ENCODE measurements at regions not wholly inside any gene's neighbourhood (a gene's known extent, or its start where the extent isn't known, plus 50 kb on each side); places are given as distances from the start of the nearest gene placed in this dataset.

GRCh38 chr13:24050796-24051715 is 109.5 kb upstream of the SPATA13 start:
- Histone ChIP-seq H3K4me1 (ENCODE audit: control insufficient read depth in 1 of 2, insufficient read depth in 1 of 2, low read depth in 1 of 2, low read length in 1 of 2) (no peaks in the 10 kb centered on the region), H3K27me3 (peaks cover 13% of the 10 kb centered on the region), H3K27ac (no peak overlapping the region), H3K36me3 (no peaks in the 10 kb centered on the region), H3K4me3 (ENCODE audit: low read depth in 1 of 2, low read length in 1 of 2) (no peak overlapping the region), H3K9me3 (no peaks in the 10 kb centered on the region)
- no peak for TF ChIP-seq CTCF (IDR thresholded peaks at IDR 0.05)

- Histone ChIP-seq H3K4me3 (ENCODE audit: low read depth in 1 of 2, low read length in 1 of 2) (no peak overlapping the region), H3K9me3 (no peaks in the 10 kb centered on the region), H3K4me1 (ENCODE audit: control insufficient read depth in 1 of 2, insufficient read depth in 1 of 2, low read depth in 1 of 2, low read length in 1 of 2) (no peaks in the 10 kb centered on the region)
These were observed 107.7 kb upstream of the SPATA13 start for GRCh38 chr13:24052547-24053518.

GRCh38 chr13:24053519-24054251 is 106.8 kb upstream of the SPATA13 start:
- Histone ChIP-seq H3K27me3 (peaks cover 13% of the 10 kb centered on the region), H3K36me3 (no peaks in the 10 kb centered on the region), H3K27ac (no peak overlapping the region), H3K4me1 (ENCODE audit: control insufficient read depth in 1 of 2, insufficient read depth in 1 of 2, low read depth in 1 of 2, low read length in 1 of 2) (no peaks in the 10 kb centered on the region), H3K9me3 (no peaks in the 10 kb centered on the region), H3K4me3 (ENCODE audit: low read depth in 1 of 2, low read length in 1 of 2) (no peak overlapping the region)
- no peak for TF ChIP-seq CTCF (IDR thresholded peaks at IDR 0.05)

More at GRCh38 chr13:24052547-24053518, 107.7 kb upstream of the SPATA13 start:
- no peak for TF ChIP-seq CTCF (IDR thresholded peaks at IDR 0.05)
- H3K27ac ChIP-seq = no peak overlapping the region
- peaks cover 13% of the 10 kb centered on the region for H3K27me3 ChIP-seq
- H3K36me3 ChIP-seq = no peaks in the 10 kb centered on the region

- Histone ChIP-seq H3K4me1 (ENCODE audit: control insufficient read depth in 1 of 2, insufficient read depth in 1 of 2, low read depth in 1 of 2, low read length in 1 of 2) (no peaks in the 10 kb centered on the region), H3K27ac (no peak overlapping the region), H3K27me3 (peaks cover 13% of the 10 kb centered on the region), H3K4me3 (ENCODE audit: low read depth in 1 of 2, low read length in 1 of 2) (no peak overlapping the region), H3K36me3 (no peaks in the 10 kb centered on the region), H3K9me3 (no peaks in the 10 kb centered on the region)
- TF ChIP-seq CTCF (IDR thresholded peaks at IDR 0.05) = no peak
These were observed 103.8 kb upstream of the SPATA13 start for GRCh38 chr13:24056616-24057137.

- TF ChIP-seq CTCF (IDR thresholded peaks at IDR 0.05) = no peak
- H3K9me3 ChIP-seq = no peaks in the 10 kb centered on the region
- no peak overlapping the region for H3K4me3 ChIP-seq (ENCODE audit: low read depth in 1 of 2, low read length in 1 of 2)
- no peaks in the 10 kb centered on the region for H3K36me3 ChIP-seq
- H3K27me3 ChIP-seq = no peaks in the 10 kb centered on the region
- H3K4me1 ChIP-seq (ENCODE audit: control insufficient read depth in 1 of 2, insufficient read depth in 1 of 2, low read depth in 1 of 2, low read length in 1 of 2) = no peaks in the 10 kb centered on the region
- H3K27ac ChIP-seq = no peak overlapping the region
These were observed 99.5 kb upstream of the SPATA13 start for GRCh38 chr13:24060993-24061392.

Data from neutrophil (primary cell).